ENCODE measurements at regions not wholly inside any gene's neighbourhood (a gene's known extent, or its start where the extent isn't known, plus 50 kb on each side); places are given as distances from the start of the nearest gene placed in this dataset.

GRCh38 chr5:141747152-141748141, 65.4 kb upstream of the ARAP3 start:
- H3K36me3 ChIP-seq (ENCODE audit: control insufficient read depth, insufficient read depth, low read length): no peaks in the 10 kb centered on the region
- 51 to 55% methylated on average over 8 to 9 of the region's 11 CpGs for WGBS, 2 experiments (ENCODE audit: insufficient coverage in 2 of 2)
- no peak overlapping the region for H3K4me3 ChIP-seq (ENCODE audit: extremely low read depth, insufficient read depth, low read length, poor library complexity, severe bottlenecking)
- H3K4me1 ChIP-seq (ENCODE audit: control insufficient read depth, insufficient read depth, low read length, poor library complexity, severe bottlenecking): no peaks in the 10 kb centered on the region
- no peak overlapping the region for H3K27ac ChIP-seq (ENCODE audit: low read depth, low read length, severe bottlenecking)
- H3K9me3 ChIP-seq (ENCODE audit: control insufficient read depth, low read length): no peaks in the 10 kb centered on the region

GRCh38 chr5:141746395-141746794, 64.4 kb upstream of the ARAP3 start:
- H3K27ac ChIP-seq (ENCODE audit: low read depth, low read length, severe bottlenecking): no peak overlapping the region
- 95 to 100% methylated on average over 2 of the region's 2 CpGs for WGBS, 2 experiments (ENCODE audit: insufficient coverage in 2 of 2)

DNA sequence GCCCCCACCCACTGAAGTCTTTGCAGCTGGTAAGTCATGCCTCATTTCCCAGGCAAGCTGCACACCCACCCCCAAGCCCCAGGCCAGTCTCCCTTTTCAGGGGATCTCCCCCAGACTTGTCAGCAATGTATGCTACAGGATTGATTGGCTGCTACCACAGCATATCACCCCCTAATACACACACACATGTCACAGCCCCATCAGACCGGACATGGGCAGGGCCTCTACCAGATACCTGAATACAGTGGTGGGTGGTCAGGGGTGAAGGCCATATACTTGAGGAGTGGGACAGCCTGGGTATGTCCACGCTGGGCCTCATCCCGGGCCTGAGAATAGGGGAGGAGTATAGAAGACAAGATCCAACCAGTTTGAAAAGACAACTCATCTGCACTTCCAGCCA, 63.4 kb upstream of the ARAP3 start:
- no CpG with 5 or more reads among the region's 3 CpGs for WGBS, 2 experiments (ENCODE audit: insufficient coverage in 2 of 2)
- Histone ChIP-seq H3K4me3 (ENCODE audit: extremely low read depth, insufficient read depth, low read length, poor library complexity, severe bottlenecking) (no peak overlapping the region), H3K9me3 (ENCODE audit: control insufficient read depth, low read length) (no peaks in the 10 kb centered on the region), H3K27ac (ENCODE audit: low read depth, low read length, severe bottlenecking) (no peak overlapping the region), H3K4me1 (ENCODE audit: control insufficient read depth, insufficient read depth, low read length, poor library complexity, severe bottlenecking) (no peaks in the 10 kb centered on the region), H3K36me3 (ENCODE audit: control insufficient read depth, insufficient read depth, low read length) (no peaks in the 10 kb centered on the region)

More at GRCh38 chr5:141746395-141746794, 64.4 kb upstream of the ARAP3 start:
- Histone ChIP-seq H3K4me1 (ENCODE audit: control insufficient read depth, insufficient read depth, low read length, poor library complexity, severe bottlenecking) (no peaks in the 10 kb centered on the region), H3K36me3 (ENCODE audit: control insufficient read depth, insufficient read depth, low read length) (no peaks in the 10 kb centered on the region), H3K4me3 (ENCODE audit: extremely low read depth, insufficient read depth, low read length, poor library complexity, severe bottlenecking) (no peak overlapping the region), H3K9me3 (ENCODE audit: control insufficient read depth, low read length) (no peaks in the 10 kb centered on the region)

GRCh38 chr5:141743866-141744272, 61.8 kb upstream of the ARAP3 start:
- no peak overlapping the region for H3K27ac ChIP-seq (ENCODE audit: low read depth, low read length, severe bottlenecking)
- 33 to 44% methylated on average over 2 of the region's 4 CpGs for WGBS, 2 experiments (ENCODE audit: insufficient coverage in 2 of 2)
- H3K9me3 ChIP-seq (ENCODE audit: control insufficient read depth, low read length): no peaks in the 10 kb centered on the region
- no peaks in the 10 kb centered on the region for H3K4me1 ChIP-seq (ENCODE audit: control insufficient read depth, insufficient read depth, low read length, poor library complexity, severe bottlenecking)
- H3K36me3 ChIP-seq (ENCODE audit: control insufficient read depth, insufficient read depth, low read length): no peaks in the 10 kb centered on the region
- no peak overlapping the region for H3K4me3 ChIP-seq (ENCODE audit: extremely low read depth, insufficient read depth, low read length, poor library complexity, severe bottlenecking)

DNA sequence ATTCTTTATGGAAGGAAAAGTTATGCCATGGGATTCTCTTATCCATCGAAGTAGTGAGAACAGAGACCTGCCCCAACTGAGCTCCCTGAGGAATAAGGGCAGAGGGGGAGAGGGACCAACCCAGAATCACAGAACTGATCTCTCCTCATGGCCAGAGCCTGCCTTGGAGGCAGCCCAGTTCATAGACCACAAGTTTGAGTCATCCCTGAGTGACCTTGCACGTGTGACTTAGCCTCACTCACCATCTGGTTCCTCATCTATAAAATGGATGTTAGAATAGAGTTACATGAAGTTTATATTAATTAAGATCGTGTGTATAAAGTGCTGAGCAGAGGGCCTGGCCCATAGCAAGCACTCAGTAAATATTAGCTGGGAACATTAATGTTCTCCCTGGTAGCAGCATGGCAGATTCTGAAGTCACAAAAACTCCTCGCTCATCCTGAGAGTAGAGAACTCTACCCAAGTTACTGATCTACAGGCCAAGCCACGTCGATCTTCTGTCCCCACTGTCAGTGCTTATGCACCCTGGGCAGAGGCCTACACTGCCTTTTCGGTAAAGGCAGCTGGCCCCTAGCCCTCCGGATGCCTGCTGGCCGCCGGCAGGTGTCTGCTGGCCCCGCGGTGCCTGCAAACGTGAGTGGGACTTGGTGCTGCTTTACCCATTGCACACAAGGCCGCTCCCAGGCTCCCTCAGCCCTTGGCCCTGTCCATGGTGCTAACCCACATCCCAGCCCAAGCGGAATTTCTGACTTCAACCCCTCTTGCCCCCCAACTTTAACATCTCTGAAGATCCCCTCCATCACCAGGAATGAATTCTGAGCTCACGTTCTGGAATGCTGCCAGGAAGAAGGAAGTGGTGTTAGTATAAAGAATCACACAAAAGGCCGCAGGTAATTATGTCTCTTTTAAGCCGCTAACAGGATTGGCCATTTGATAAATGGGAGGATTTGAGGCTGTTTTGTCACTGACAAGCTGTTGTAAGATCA, 61.1 kb upstream of the ARAP3 start:
- 28 to 33% methylated on average over 13 to 14 of the region's 18 CpGs for WGBS, 2 experiments (ENCODE audit: insufficient coverage in 2 of 2)
- Histone ChIP-seq H3K27ac (ENCODE audit: low read depth, low read length, severe bottlenecking) (no peak overlapping the region), H3K4me1 (ENCODE audit: control insufficient read depth, insufficient read depth, low read length, poor library complexity, severe bottlenecking) (no peaks in the 10 kb centered on the region), H3K36me3 (ENCODE audit: control insufficient read depth, insufficient read depth, low read length) (no peaks in the 10 kb centered on the region), H3K4me3 (ENCODE audit: extremely low read depth, insufficient read depth, low read length, poor library complexity, severe bottlenecking) (no peak overlapping the region), H3K9me3 (ENCODE audit: control insufficient read depth, low read length) (no peaks in the 10 kb centered on the region)

GRCh38 chr5:141742144-141742543, 60.1 kb upstream of the ARAP3 start:
- no peak overlapping the region for H3K4me3 ChIP-seq (ENCODE audit: extremely low read depth, insufficient read depth, low read length, poor library complexity, severe bottlenecking)
- no peaks in the 10 kb centered on the region for H3K4me1 ChIP-seq (ENCODE audit: control insufficient read depth, insufficient read depth, low read length, poor library complexity, severe bottlenecking)
- WGBS, 2 experiments (ENCODE audit: insufficient coverage in 2 of 2): no CpG with 5 or more reads among the region's 1 CpG
- no peaks in the 10 kb centered on the region for H3K36me3 ChIP-seq (ENCODE audit: control insufficient read depth, insufficient read depth, low read length)
- H3K27ac ChIP-seq (ENCODE audit: low read depth, low read length, severe bottlenecking): no peak overlapping the region
- H3K9me3 ChIP-seq (ENCODE audit: control insufficient read depth, low read length): no peaks in the 10 kb centered on the region

DNA sequence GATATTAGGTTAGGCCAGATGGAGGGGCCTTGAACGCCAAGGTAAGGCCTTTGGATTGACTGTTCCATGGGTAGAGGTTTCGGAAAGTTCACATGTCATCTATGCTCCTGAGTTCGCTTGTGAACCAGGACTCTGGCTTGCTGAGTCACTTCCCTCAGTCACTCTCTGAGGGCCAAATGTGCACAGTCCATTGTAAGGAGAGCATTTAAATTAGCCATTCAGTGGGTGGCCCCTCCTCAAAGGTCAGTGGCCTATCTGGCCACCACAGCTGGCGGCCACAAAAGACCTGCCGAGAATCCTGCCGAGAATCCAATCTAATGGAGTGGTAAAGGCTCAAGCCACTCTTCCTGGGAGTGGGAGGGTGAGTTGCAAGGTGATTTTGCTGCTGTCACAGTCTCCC, 58.9 kb upstream of the ARAP3 start:
- WGBS, 2 experiments (ENCODE audit: insufficient coverage in 2 of 2): 65 to 85% methylated on average over 6 of the region's 6 CpGs
- Histone ChIP-seq H3K27ac (ENCODE audit: low read depth, low read length, severe bottlenecking) (no peak overlapping the region), H3K4me1 (ENCODE audit: control insufficient read depth, insufficient read depth, low read length, poor library complexity, severe bottlenecking) (no peaks in the 10 kb centered on the region)

GRCh38 chr5:141737535-141737934, 55.5 kb upstream of the ARAP3 start:
- no peak overlapping the region for H3K27ac ChIP-seq (ENCODE audit: low read depth, low read length, severe bottlenecking)
- no peaks in the 10 kb centered on the region for H3K36me3 ChIP-seq (ENCODE audit: control insufficient read depth, insufficient read depth, low read length)
- 48 to 62% methylated on average over 2 of the region's 4 CpGs for WGBS, 2 experiments (ENCODE audit: insufficient coverage in 2 of 2)
- H3K4me3 ChIP-seq (ENCODE audit: extremely low read depth, insufficient read depth, low read length, poor library complexity, severe bottlenecking): no peak overlapping the region
- no peaks in the 10 kb centered on the region for H3K9me3 ChIP-seq (ENCODE audit: control insufficient read depth, low read length)
- H3K4me1 ChIP-seq (ENCODE audit: control insufficient read depth, insufficient read depth, low read length, poor library complexity, severe bottlenecking): no peaks in the 10 kb centered on the region

More for the DNA sequence above, 58.9 kb upstream of the ARAP3 start:
- Histone ChIP-seq H3K4me3 (ENCODE audit: extremely low read depth, insufficient read depth, low read length, poor library complexity, severe bottlenecking) (no peak overlapping the region), H3K36me3 (ENCODE audit: control insufficient read depth, insufficient read depth, low read length) (no peaks in the 10 kb centered on the region), H3K9me3 (ENCODE audit: control insufficient read depth, low read length) (no peaks in the 10 kb centered on the region)

DNA sequence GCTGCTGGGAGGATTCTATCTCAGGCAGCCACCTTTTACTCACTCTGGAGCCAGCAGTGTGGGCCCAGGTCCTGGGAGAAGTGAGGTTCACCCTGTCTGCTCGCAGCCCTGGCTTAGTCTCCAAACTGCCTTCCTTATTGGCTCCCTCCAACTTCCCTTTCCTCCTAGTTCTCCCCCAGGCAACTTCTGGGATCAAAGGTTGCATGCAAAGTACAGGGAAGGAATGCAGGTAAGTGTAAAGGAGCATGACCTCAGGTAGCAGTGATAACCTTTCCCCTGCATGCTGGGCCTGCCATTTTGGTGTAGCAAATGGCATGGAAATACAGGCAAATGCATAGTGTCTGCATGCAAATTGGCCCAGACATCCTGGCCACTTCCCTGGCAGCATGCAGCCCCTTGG, 53.8 kb upstream of the ARAP3 start:
- no peaks in the 10 kb centered on the region for H3K9me3 ChIP-seq (ENCODE audit: control insufficient read depth, low read length)
- H3K36me3 ChIP-seq (ENCODE audit: control insufficient read depth, insufficient read depth, low read length): no peaks in the 10 kb centered on the region
- no peaks in the 10 kb centered on the region for H3K4me1 ChIP-seq (ENCODE audit: control insufficient read depth, insufficient read depth, low read length, poor library complexity, severe bottlenecking)
- no peak overlapping the region for H3K4me3 ChIP-seq (ENCODE audit: extremely low read depth, insufficient read depth, low read length, poor library complexity, severe bottlenecking)
- 80% methylated on average over 1 of the region's 1 CpG for WGBS, 2 experiments (ENCODE audit: insufficient coverage in 2 of 2)
- no peak overlapping the region for H3K27ac ChIP-seq (ENCODE audit: low read depth, low read length, severe bottlenecking)

DNA sequence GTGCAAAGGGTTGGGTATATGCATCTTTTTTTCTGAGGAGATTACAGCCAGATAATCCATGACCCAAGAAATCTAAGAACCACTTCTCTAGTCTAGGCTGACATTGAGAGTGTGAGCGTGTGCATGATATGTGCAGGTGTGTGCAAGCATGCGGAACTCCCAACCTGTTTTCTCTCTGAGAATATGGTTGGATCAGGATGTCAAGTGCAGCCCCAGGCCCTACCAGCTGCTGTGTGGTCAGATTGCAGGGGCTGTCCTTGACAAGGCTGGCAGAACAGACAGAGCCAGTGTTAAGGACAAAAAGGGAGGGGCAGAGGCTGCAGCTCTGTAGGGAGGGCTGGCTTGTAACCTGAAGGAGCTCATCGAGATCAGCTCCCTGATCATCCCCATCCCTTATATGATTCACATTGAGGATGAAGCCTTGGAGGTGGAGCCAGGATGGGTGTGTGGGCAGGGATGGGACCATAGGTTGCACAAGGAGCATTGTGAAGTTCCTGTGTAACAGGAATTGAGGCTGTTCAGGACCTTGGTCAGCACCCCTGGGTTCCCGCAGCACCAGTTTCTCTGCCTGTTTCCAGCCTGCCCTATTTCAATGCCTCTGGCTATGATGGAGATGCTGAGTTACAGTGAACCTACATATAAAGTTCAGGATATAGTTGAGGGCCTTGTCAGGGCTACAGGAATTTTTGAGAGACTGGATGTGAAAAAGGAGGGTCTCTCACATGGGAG, 52.6 kb upstream of the ARAP3 start:
- WGBS, 2 experiments (ENCODE audit: insufficient coverage in 2 of 2): 42 to 56% methylated on average over 2 to 3 of the region's 4 CpGs

More for the DNA sequence above, 52.6 kb upstream of the ARAP3 start:
- H3K36me3 ChIP-seq (ENCODE audit: control insufficient read depth, insufficient read depth, low read length): no peaks in the 10 kb centered on the region
- H3K4me1 ChIP-seq (ENCODE audit: control insufficient read depth, insufficient read depth, low read length, poor library complexity, severe bottlenecking): peaks cover 7% of the 10 kb centered on the region
- no peak overlapping the region for H3K27ac ChIP-seq (ENCODE audit: low read depth, low read length, severe bottlenecking)
- no peak overlapping the region for H3K4me3 ChIP-seq (ENCODE audit: extremely low read depth, insufficient read depth, low read length, poor library complexity, severe bottlenecking)
- H3K9me3 ChIP-seq (ENCODE audit: control insufficient read depth, low read length): no peaks in the 10 kb centered on the region
